C4-2B (cell line): ENCODE measurements at regions not wholly inside any gene's neighbourhood (a gene's known extent, or its start where the extent isn't known, plus 50 kb on each side); places are given as distances from the start of the nearest gene placed in this dataset.

Experiments
- CTCF ChIP-seq: fragments of 450-650 bp; conservative IDR thresholded peaks from 2 replicates; pipeline ENCODE4 v1.5.1; 2017; ENCODE audit warnings: mild to moderate bottlenecking
- ZFX ChIP-seq: fragments of 450-650 bp; IDR thresholded peaks from 2 replicates; pipeline ENCODE4 v1.6.1; 2017

- no peak for TF ChIP-seq ZFX
- no peak for TF ChIP-seq CTCF
These were observed 80.9 kb downstream of the CDCA7 start for GRCh38 chr2:173435574-173435973.
